BE2C (cell line): ENCODE measurements at regions not wholly inside any gene's neighbourhood (a gene's known extent, or its start where the extent isn't known, plus 50 kb on each side); places are given as distances from the start of the nearest gene placed in this dataset.

Experiments
- DNase-seq: peaks from one replicate; pipeline ENCODE4 v3.0.0-alpha.2; 2020
- H3K27me3 ChIP-seq: fragments of 250-450 bp; sonication (Bioruptor Pico); 2 replicates; pipeline ENCODE4 v1.5.1; 2020; ENCODE audit warnings: mild to moderate bottlenecking
- H3K36me3 ChIP-seq: fragments of 250-450 bp; sonication (Bioruptor Pico); 2 replicates; pipeline ENCODE4 v1.5.1; 2020; ENCODE audit warnings: mild to moderate bottlenecking
- H3K4me1 ChIP-seq: fragments of 250-450 bp; sonication (Bioruptor Pico); 2 replicates; pipeline ENCODE4 v1.5.1; 2020
- H3K4me3 ChIP-seq: 2 replicates; pipeline ENCODE4 v1.5.1; 2011; ENCODE audit warnings: low read depth, low read length
- H3K9me3 ChIP-seq: fragments of 250-450 bp; sonication (Bioruptor Pico); 2 replicates; pipeline ENCODE4 v1.5.1; 2020
- CTCF ChIP-seq: IDR thresholded peaks from 2 replicates; pipeline ENCODE4 v1.5.1; 2012; ENCODE audit warnings: mild to moderate bottlenecking, low read depth, low read length

- no peaks in the 10 kb centered on the region for H3K36me3 ChIP-seq
- no peak overlapping the region for H3K4me3 ChIP-seq
- no peak for DNase-seq
- no peaks in the 10 kb centered on the region for H3K27me3 ChIP-seq
- no peaks in the 10 kb centered on the region for H3K9me3 ChIP-seq
- TF ChIP-seq CTCF = no peak
- H3K4me1 ChIP-seq = no peaks in the 10 kb centered on the region
Measured at GRCh38 chr18:34956663-34957062, 84.5 kb upstream of the MAPRE2 start.

- no peaks in the 10 kb centered on the region for H3K27me3 ChIP-seq
- no peaks in the 10 kb centered on the region for H3K4me1 ChIP-seq
- TF ChIP-seq CTCF = no peak
- H3K9me3 ChIP-seq = no peaks in the 10 kb centered on the region
- no peaks in the 10 kb centered on the region for H3K36me3 ChIP-seq
- DNase-seq = no peak
- no peak overlapping the region for H3K4me3 ChIP-seq
Measured at GRCh38 chr18:34957119-34957863, 83.9 kb upstream of the MAPRE2 start.

- no peak for TF ChIP-seq CTCF
- Histone ChIP-seq H3K4me3 (no peak overlapping the region), H3K4me1 (no peaks in the 10 kb centered on the region), H3K9me3 (no peaks in the 10 kb centered on the region), H3K36me3 (no peaks in the 10 kb centered on the region), H3K27me3 (no peaks in the 10 kb centered on the region)
- DNase-seq = no peak
Measured at GRCh38 chr18:34957864-34958259, 83.4 kb upstream of the MAPRE2 start.

- no peaks in the 10 kb centered on the region for H3K36me3 ChIP-seq
- DNase-seq = no peak
- no peak overlapping the region for H3K4me3 ChIP-seq
- H3K9me3 ChIP-seq = no peaks in the 10 kb centered on the region
- no peaks in the 10 kb centered on the region for H3K27me3 ChIP-seq
- TF ChIP-seq CTCF = no peak
- no peaks in the 10 kb centered on the region for H3K4me1 ChIP-seq
Measured at GRCh38 chr18:34959211-34959829, 81.9 kb upstream of the MAPRE2 start.

- DNase-seq = no peak
- H3K4me3 ChIP-seq = no peak overlapping the region
- no peak for TF ChIP-seq CTCF
- no peaks in the 10 kb centered on the region for H3K9me3 ChIP-seq
- H3K27me3 ChIP-seq = no peaks in the 10 kb centered on the region
- H3K36me3 ChIP-seq = no peaks in the 10 kb centered on the region
- H3K4me1 ChIP-seq = no peaks in the 10 kb centered on the region; the same call in 1 of the 2 replicates
Measured at GRCh38 chr18:34959989-34960388, 81.2 kb upstream of the MAPRE2 start.

GRCh38 chr18:34965108-34965507 lies 76.1 kb upstream of the MAPRE2 start:
- Histone ChIP-seq H3K9me3 (no peaks in the 10 kb centered on the region), H3K4me3 (no peak overlapping the region), H3K36me3 (no peaks in the 10 kb centered on the region), H3K4me1 (peaks cover 3% of the 10 kb centered on the region; the same call in 1 of the 2 replicates), H3K27me3 (no peaks in the 10 kb centered on the region)
- TF ChIP-seq CTCF = no peak
- peak; percentile 9 for DNase-seq
